ENCODE measurements at regions not wholly inside any gene's neighbourhood (a gene's known extent, or its start where the extent isn't known, plus 50 kb on each side); places are given as distances from the start of the nearest gene placed in this dataset.
"Not testable (repeated sequence)": the region's sequence is repeated elsewhere in the genome, so short reads cannot be mapped to it uniquely, and the experiment has no call there.

DNA sequence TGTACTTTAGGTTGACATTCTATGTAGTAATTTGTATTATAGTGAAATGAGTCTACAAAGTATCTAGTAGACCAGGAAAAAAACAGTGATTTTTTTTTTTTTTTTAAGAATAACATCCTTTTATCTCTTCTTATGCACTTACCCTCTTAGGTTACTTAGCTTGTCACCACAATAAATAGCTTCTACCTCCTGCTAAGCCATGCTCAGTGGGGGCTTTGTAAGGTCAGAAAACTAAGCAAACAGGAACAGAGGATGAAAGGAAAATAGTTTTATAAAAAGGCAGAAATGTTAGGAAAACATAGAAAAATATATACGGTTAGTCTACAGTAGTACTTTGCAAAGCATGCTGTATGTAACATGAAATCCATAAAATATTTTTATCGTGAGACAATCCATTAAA is 385.3 kb upstream of the ATXN7L3B start:
- Histone ChIP-seq H3K27me3 (ENCODE audit: insufficient read depth, insufficient read length) (no peaks in the 10 kb centered on the region), H3K36me3 (ENCODE audit: insufficient read depth, insufficient read length, low read length) (no peaks in the 10 kb centered on the region), H3K9me3 (ENCODE audit: insufficient read depth, low read length) (no peaks in the 10 kb centered on the region), H3K4me1 (ENCODE audit: insufficient read depth, insufficient read length) (no peaks in the 10 kb centered on the region), H3K4me3 (ENCODE audit: insufficient read length, low read depth) (no peak overlapping the region), H3K9ac (ENCODE audit: insufficient read length, low read depth) (no peak overlapping the region)
- TF ChIP-seq YY1 (IDR thresholded peaks at IDR 0.05; ENCODE audit: insufficient read depth, insufficient read length) (no peak), ZNF274 (IDR thresholded peaks at IDR 0.05; ENCODE audit: low read depth, low read length) (no peak), SUZ12 (IDR thresholded peaks at IDR 0.05; ENCODE audit: extremely low read depth, insufficient read depth, insufficient read length) (no peak)
- DNase-seq (ENCODE audit: low read depth, low spot score), result no peak

DNA sequence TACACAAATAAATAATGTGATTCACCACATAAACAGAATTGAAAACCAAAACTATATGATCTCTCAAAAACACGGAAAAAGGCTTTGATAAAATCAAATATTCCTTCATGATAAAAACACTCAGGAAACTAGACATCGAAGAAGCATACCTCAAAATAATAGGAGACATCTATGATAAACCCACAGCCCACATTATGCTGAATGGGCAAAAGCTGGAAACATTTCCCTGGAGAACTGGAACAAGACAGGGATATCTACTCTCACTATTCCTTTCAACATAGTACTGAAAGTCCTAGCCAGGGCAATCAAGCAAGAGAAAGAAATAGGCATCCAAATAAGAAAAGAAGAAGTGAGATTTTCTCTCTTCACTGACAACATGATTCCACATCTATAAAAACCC is 371.5 kb upstream of the ATXN7L3B start:
- DNase-seq (ENCODE audit: low read depth, low spot score), result no peak
- no peaks in the 10 kb centered on the region for H3K9me3 ChIP-seq (ENCODE audit: insufficient read depth, low read length)
- H3K4me1 ChIP-seq (ENCODE audit: insufficient read depth, insufficient read length), result no peaks in the 10 kb centered on the region
- TF ChIP-seq SUZ12 (IDR thresholded peaks at IDR 0.05; ENCODE audit: extremely low read depth, insufficient read depth, insufficient read length) (no peak), ZNF274 (IDR thresholded peaks at IDR 0.05; ENCODE audit: low read depth, low read length) (no peak), YY1 (IDR thresholded peaks at IDR 0.05; ENCODE audit: insufficient read depth, insufficient read length) (no peak)
- no peaks in the 10 kb centered on the region for H3K36me3 ChIP-seq (ENCODE audit: insufficient read depth, insufficient read length, low read length)
- no peaks in the 10 kb centered on the region for H3K27me3 ChIP-seq (ENCODE audit: insufficient read depth, insufficient read length)
- H3K4me3 ChIP-seq (ENCODE audit: insufficient read length, low read depth), result no peak overlapping the region
- no peak overlapping the region for H3K9ac ChIP-seq (ENCODE audit: insufficient read length, low read depth)

DNA sequence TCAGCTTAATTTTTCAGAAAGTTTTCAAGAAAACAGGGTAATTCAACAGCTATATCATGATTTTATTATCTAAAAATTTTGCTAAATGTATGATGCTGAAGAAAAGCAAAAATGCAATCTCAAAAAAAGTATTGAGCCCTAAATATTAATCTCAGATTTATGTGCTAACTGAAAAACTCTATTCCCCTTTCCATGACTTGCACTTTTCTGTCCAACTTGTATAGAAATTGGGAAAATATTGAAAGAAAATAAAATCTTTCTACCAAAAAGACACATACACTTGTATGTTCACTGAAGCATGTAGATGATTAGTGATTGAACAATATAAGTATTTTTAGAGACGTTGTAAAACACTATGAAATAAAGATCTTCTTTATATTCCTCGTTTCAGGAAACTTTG is 368.0 kb upstream of the ATXN7L3B start:
- Histone ChIP-seq H3K9ac (ENCODE audit: insufficient read length, low read depth) (no peak overlapping the region), H3K9me3 (ENCODE audit: insufficient read depth, low read length) (no peaks in the 10 kb centered on the region), H3K36me3 (ENCODE audit: insufficient read depth, insufficient read length, low read length) (no peaks in the 10 kb centered on the region), H3K27me3 (ENCODE audit: insufficient read depth, insufficient read length) (no peaks in the 10 kb centered on the region), H3K4me1 (ENCODE audit: insufficient read depth, insufficient read length) (no peaks in the 10 kb centered on the region), H3K4me3 (ENCODE audit: insufficient read length, low read depth) (no peak overlapping the region)
- TF ChIP-seq ZNF274 (IDR thresholded peaks at IDR 0.05; ENCODE audit: low read depth, low read length) (no peak), SUZ12 (IDR thresholded peaks at IDR 0.05; ENCODE audit: extremely low read depth, insufficient read depth, insufficient read length) (no peak), YY1 (IDR thresholded peaks at IDR 0.05; ENCODE audit: insufficient read depth, insufficient read length) (no peak)
- DNase-seq (ENCODE audit: low read depth, low spot score), result no peak

DNA sequence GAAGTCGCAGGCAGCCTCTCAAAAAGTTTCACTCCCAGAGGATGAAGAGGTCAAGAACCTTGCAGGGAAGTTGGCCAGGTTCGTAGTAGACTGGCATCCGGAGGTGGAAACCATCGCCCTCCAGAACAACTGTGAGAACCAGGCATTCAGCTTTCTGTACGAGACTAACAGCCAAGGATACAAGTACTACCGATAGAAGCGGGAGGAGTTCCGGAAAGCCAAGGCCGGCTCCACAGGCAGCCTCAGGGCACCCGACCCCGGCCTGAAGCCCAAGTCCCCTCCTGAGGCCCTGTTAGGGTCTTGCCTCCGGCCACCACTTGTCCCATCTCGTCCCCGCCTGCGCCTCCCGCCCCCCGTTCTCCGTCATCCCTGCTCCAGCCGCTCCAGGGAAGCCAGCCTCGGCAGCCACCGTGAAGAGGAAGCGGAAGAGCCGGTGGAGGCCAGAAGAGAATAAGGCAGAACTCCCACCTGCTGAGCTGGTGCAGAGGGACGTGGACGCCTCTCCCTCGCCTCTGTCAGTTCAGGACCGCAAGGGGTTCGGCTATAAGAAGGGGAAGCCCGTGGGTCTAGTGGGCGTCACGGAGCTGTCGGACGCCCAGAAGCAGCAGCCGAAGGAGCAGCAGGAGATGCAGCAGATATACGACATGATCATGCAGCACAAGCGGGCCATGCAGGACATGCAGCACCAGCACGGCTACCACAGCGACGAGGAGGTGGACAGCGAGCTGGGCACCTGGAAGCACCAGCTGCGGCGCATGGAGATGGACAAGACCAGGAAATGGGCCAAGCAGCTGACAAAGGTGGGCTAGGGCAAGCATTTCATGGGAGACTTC is 366.8 kb upstream of the ATXN7L3B start:
- H3K36me3 ChIP-seq (ENCODE audit: insufficient read depth, insufficient read length, low read length), result no peaks in the 10 kb centered on the region
- H3K9me3 ChIP-seq (ENCODE audit: insufficient read depth, low read length), result no peaks in the 10 kb centered on the region
- TF ChIP-seq SUZ12 (IDR thresholded peaks at IDR 0.05; ENCODE audit: extremely low read depth, insufficient read depth, insufficient read length), result no peak
- no peak for TF ChIP-seq ZNF274 (IDR thresholded peaks at IDR 0.05; ENCODE audit: low read depth, low read length)
- TF ChIP-seq YY1 (IDR thresholded peaks at IDR 0.05; ENCODE audit: insufficient read depth, insufficient read length), result no peak
- H3K4me1 ChIP-seq (ENCODE audit: insufficient read depth, insufficient read length), result no peaks in the 10 kb centered on the region
- no peak for DNase-seq (ENCODE audit: low read depth, low spot score)
- H3K9ac ChIP-seq (ENCODE audit: insufficient read length, low read depth), result no peak overlapping the region
- no peaks in the 10 kb centered on the region for H3K27me3 ChIP-seq (ENCODE audit: insufficient read depth, insufficient read length)
- H3K4me3 ChIP-seq (ENCODE audit: insufficient read length, low read depth), result no peak overlapping the region

DNA sequence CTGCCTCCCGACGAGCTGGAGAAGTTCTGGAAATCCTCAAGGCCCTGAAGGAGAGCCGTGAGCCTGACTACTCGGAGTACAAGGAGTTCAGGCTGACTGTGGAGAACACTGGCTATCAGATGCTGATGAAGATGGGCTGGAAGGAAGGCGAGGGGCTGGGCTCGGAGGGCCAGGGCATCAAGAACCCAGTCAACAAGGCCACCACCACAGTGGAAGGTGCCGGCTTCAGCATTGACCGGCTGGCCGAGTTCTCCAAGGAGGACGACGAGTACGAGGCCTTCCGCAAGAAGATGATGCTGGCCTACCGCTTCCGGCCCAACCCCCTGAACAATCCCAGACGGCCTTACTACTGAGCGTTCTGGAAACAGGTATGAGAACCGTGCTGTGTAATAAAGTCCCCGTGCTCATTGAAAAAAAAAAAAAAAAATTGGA is 366.1 kb upstream of the ATXN7L3B start:
- no peak overlapping the region for H3K4me3 ChIP-seq (ENCODE audit: insufficient read length, low read depth)
- TF ChIP-seq YY1 (IDR thresholded peaks at IDR 0.05; ENCODE audit: insufficient read depth, insufficient read length) (no peak), SUZ12 (IDR thresholded peaks at IDR 0.05; ENCODE audit: extremely low read depth, insufficient read depth, insufficient read length) (no peak), ZNF274 (IDR thresholded peaks at IDR 0.05; ENCODE audit: low read depth, low read length) (no peak)
- no peak for DNase-seq (ENCODE audit: low read depth, low spot score)

DNA sequence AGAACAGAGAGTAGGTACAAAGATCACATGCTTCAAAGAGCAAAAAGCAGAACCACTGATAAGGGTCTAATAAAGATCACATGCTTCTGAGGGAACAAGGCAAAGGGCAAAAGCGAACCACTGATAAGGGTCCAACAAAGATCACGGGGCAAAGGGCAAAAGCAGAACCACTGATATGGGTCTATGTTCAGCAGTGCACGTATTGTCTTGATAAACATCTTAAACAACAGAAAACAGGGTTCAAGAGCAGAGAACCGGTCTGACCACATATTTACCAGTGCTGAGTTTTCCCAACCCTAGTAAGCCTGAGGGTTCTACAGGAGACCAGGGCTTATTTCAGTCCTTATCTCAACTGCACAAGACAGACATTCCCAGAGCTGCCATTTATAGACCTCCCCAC is 362.7 kb upstream of the ATXN7L3B start:
- H3K9ac ChIP-seq (ENCODE audit: insufficient read length, low read depth); H3K9me3 ChIP-seq (ENCODE audit: insufficient read depth, low read length); H3K36me3 ChIP-seq (ENCODE audit: insufficient read depth, insufficient read length, low read length); DNase-seq (ENCODE audit: low read depth, low spot score); H3K4me1 ChIP-seq (ENCODE audit: insufficient read depth, insufficient read length); H3K27me3 ChIP-seq (ENCODE audit: insufficient read depth, insufficient read length); H3K4me3 ChIP-seq (ENCODE audit: insufficient read length, low read depth): not testable (repeated sequence)

More for the DNA sequence above, 366.1 kb upstream of the ATXN7L3B start:
- H3K36me3 ChIP-seq (ENCODE audit: insufficient read depth, insufficient read length, low read length), result no peaks in the 10 kb centered on the region
- H3K27me3 ChIP-seq (ENCODE audit: insufficient read depth, insufficient read length), result no peaks in the 10 kb centered on the region
- no peaks in the 10 kb centered on the region for H3K4me1 ChIP-seq (ENCODE audit: insufficient read depth, insufficient read length)
- H3K9ac ChIP-seq (ENCODE audit: insufficient read length, low read depth), result no peak overlapping the region
- H3K9me3 ChIP-seq (ENCODE audit: insufficient read depth, low read length), result no peaks in the 10 kb centered on the region

DNA sequence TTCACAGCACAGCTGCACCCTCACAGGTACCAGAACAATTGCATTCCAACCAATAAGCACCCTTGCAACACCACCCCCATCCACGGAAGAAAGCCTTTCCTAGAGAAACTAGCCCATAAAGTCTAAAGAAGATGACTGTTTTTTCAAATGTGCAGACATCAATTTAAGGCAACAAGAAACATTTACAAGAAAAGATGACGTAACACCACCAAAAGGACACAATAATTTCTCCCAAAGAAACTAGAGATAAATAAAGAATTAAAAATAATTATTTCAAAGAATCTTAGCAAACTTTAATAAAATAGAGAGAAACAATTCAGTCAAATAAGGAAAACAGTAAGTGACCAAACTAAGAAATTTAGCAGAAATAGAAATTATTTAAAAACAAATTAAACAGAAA is 352.3 kb upstream of the ATXN7L3B start:
- no peak for DNase-seq (ENCODE audit: low read depth, low spot score)

More for the DNA sequence above, 352.3 kb upstream of the ATXN7L3B start:
- H3K9me3 ChIP-seq (ENCODE audit: insufficient read depth, low read length), result no peaks in the 10 kb centered on the region
- TF ChIP-seq YY1 (IDR thresholded peaks at IDR 0.05; ENCODE audit: insufficient read depth, insufficient read length) (no peak), SUZ12 (IDR thresholded peaks at IDR 0.05; ENCODE audit: extremely low read depth, insufficient read depth, insufficient read length) (no peak), ZNF274 (IDR thresholded peaks at IDR 0.05; ENCODE audit: low read depth, low read length) (no peak)
- no peak overlapping the region for H3K4me3 ChIP-seq (ENCODE audit: insufficient read length, low read depth)
- H3K36me3 ChIP-seq (ENCODE audit: insufficient read depth, insufficient read length, low read length), result no peaks in the 10 kb centered on the region
- H3K4me1 ChIP-seq (ENCODE audit: insufficient read depth, insufficient read length), result no peaks in the 10 kb centered on the region
- H3K27me3 ChIP-seq (ENCODE audit: insufficient read depth, insufficient read length), result no peaks in the 10 kb centered on the region
- no peak overlapping the region for H3K9ac ChIP-seq (ENCODE audit: insufficient read length, low read depth)
